ENCODE measurements at regions not wholly inside any gene's neighbourhood (a gene's known extent, or its start where the extent isn't known, plus 50 kb on each side); places are given as distances from the start of the nearest gene placed in this dataset.

- Histone ChIP-seq H3K9ac (ENCODE audit: low read length) (no peak overlapping the region), H4K20me1 (ENCODE audit: insufficient read depth, low read length) (no peaks in the 10 kb centered on the region), H3K79me2 (ENCODE audit: low read length) (no peaks in the 10 kb centered on the region), H2AFZ (ENCODE audit: low read depth, low read length) (no peak overlapping the region), H3K4me1 (ENCODE audit: low read length) (no peaks in the 10 kb centered on the region), H3K36me3 (replicated peaks; ENCODE audit: low read depth, low read length) (no peaks in the 10 kb centered on the region), H3K9me3 (ENCODE audit: insufficient read depth, low read length) (no peaks in the 10 kb centered on the region), H3K27me3 (ENCODE audit: low read depth, low read length) (peaks cover 40% of the 10 kb centered on the region), H3K4me3 (ENCODE audit: low read length) (no peak overlapping the region), H3K4me2 (ENCODE audit: low read length) (no peak overlapping the region), H3K27ac (ENCODE audit: low read length) (no peak overlapping the region)
- TF ChIP-seq CTCF (IDR thresholded peaks at IDR 0.05; ENCODE audit: low read depth, low read length), result no peak
- no peak for TF ChIP-seq EZH2phosphoT487 (IDR thresholded peaks at IDR 0.05; ENCODE audit: low read depth)
These were observed 73.3 kb upstream of the ALX4 start for GRCh38 chr11:44383246-44383645.

GRCh38 chr11:44387415-44387814, 77.5 kb upstream of the ALX4 start:
- Histone ChIP-seq H2AFZ (ENCODE audit: low read depth, low read length) (no peak overlapping the region), H3K27ac (ENCODE audit: low read length) (no peak overlapping the region), H3K79me2 (ENCODE audit: low read length) (no peaks in the 10 kb centered on the region), H3K4me3 (ENCODE audit: low read length) (no peak overlapping the region), H3K4me1 (ENCODE audit: low read length) (peaks cover 18% of the 10 kb centered on the region), H3K9me3 (ENCODE audit: insufficient read depth, low read length) (peaks cover 10% of the 10 kb centered on the region; the same call in 1 of the 2 replicates), H3K9ac (ENCODE audit: low read length) (no peak overlapping the region), H3K4me2 (ENCODE audit: low read length) (no peak overlapping the region), H3K36me3 (replicated peaks; ENCODE audit: low read depth, low read length) (peaks cover 6% of the 10 kb centered on the region), H4K20me1 (ENCODE audit: insufficient read depth, low read length) (no peaks in the 10 kb centered on the region), H3K27me3 (ENCODE audit: low read depth, low read length) (peaks cover 29% of the 10 kb centered on the region)
- TF ChIP-seq CTCF (IDR thresholded peaks at IDR 0.05; ENCODE audit: low read depth, low read length) (no peak), EZH2phosphoT487 (IDR thresholded peaks at IDR 0.05; ENCODE audit: low read depth) (no peak)

- Histone ChIP-seq H3K27ac (ENCODE audit: low read length) (no peak overlapping the region), H4K20me1 (ENCODE audit: insufficient read depth, low read length) (no peaks in the 10 kb centered on the region), H3K79me2 (ENCODE audit: low read length) (no peaks in the 10 kb centered on the region), H3K9ac (ENCODE audit: low read length) (no peak overlapping the region), H3K4me1 (ENCODE audit: low read length) (peaks cover 18% of the 10 kb centered on the region), H2AFZ (ENCODE audit: low read depth, low read length) (no peak overlapping the region), H3K4me3 (ENCODE audit: low read length) (no peak overlapping the region), H3K27me3 (ENCODE audit: low read depth, low read length) (peaks cover 25% of the 10 kb centered on the region), H3K4me2 (ENCODE audit: low read length) (no peak overlapping the region), H3K9me3 (ENCODE audit: insufficient read depth, low read length) (peaks cover 10% of the 10 kb centered on the region; the same call in 1 of the 2 replicates), H3K36me3 (replicated peaks; ENCODE audit: low read depth, low read length) (peaks cover 6% of the 10 kb centered on the region)
- TF ChIP-seq CTCF (IDR thresholded peaks at IDR 0.05; ENCODE audit: low read depth, low read length) (no peak), EZH2phosphoT487 (IDR thresholded peaks at IDR 0.05; ENCODE audit: low read depth) (no peak)
These were observed 77.9 kb upstream of the ALX4 start for GRCh38 chr11:44387825-44388224.

DNA sequence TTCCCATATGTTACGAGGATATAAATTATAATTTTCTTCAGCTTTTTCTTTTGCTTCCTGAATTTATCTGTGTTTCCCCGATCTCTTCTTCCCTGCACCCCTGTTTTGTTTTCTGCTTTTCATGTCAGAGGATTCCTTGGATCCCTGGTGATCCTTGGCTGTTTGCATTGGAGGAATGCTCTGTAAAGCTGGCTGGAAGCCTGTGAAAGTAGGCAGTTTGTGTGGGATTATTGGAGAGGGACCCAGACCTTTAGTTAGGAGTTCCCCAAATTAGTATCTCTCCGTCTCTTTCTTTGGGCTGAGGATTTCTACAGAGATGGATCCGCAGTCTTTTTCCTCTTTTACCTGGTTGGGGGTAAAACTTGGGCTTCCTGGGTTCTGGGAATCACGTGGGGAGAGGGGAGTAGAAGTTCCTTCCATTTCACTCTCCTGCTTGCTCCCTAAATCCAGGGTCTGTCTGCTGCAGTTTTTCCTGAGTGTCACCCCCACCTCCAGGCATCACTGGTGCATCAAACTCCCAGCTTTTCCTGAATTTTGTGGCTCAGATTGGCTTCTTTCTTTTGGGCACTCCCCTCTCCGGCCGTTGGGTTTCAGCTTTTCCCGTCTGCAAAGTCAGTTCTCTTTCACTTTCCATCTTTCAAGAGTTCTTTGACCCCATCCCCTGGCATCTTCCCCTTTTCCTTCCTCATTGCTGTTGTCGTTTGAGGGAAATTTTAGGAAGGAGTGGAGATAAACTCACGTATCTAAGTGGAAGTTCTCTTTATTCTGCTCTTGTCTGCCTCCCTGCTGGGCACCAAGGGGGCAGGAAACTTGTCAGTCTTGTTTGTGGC, 79.1 kb upstream of the ALX4 start:
- peak overlapping the region; percentile 55 for H3K4me2 ChIP-seq (ENCODE audit: low read length)

More for the DNA sequence above, 79.1 kb upstream of the ALX4 start:
- peaks cover 6% of the 10 kb centered on the region for H3K36me3 ChIP-seq (replicated peaks; ENCODE audit: low read depth, low read length)
- H4K20me1 ChIP-seq (ENCODE audit: insufficient read depth, low read length), result no peaks in the 10 kb centered on the region
- peaks cover 19% of the 10 kb centered on the region; the same call in 1 of the 2 replicates for H3K27me3 ChIP-seq (ENCODE audit: low read depth, low read length)
- peak overlapping the region; percentile 42; the same call in 1 of the 2 replicates for H2AFZ ChIP-seq (ENCODE audit: low read depth, low read length)
- peaks cover 10% of the 10 kb centered on the region; the same call in 1 of the 2 replicates for H3K9me3 ChIP-seq (ENCODE audit: insufficient read depth, low read length)
- TF ChIP-seq EZH2phosphoT487 (IDR thresholded peaks at IDR 0.05; ENCODE audit: low read depth), result no peak
- no peak for TF ChIP-seq CTCF (IDR thresholded peaks at IDR 0.05; ENCODE audit: low read depth, low read length)
- no peak overlapping the region for H3K27ac ChIP-seq (ENCODE audit: low read length)
- H3K9ac ChIP-seq (ENCODE audit: low read length), result no peak overlapping the region
- peaks cover 18% of the 10 kb centered on the region for H3K4me1 ChIP-seq (ENCODE audit: low read length)
- H3K4me3 ChIP-seq (ENCODE audit: low read length), result peak overlapping the region; percentile 28
- no peaks in the 10 kb centered on the region for H3K79me2 ChIP-seq (ENCODE audit: low read length)

All from OCI-LY3 (cell line).